Panc1 (cell line): ENCODE measurements at regions not wholly inside any gene's neighbourhood (a gene's known extent, or its start where the extent isn't known, plus 50 kb on each side); places are given as distances from the start of the nearest gene placed in this dataset.

Experiments
- ATAC-seq: fragments of 200-7000 bp; cut with Tn5 transposase; 2 replicates; pipeline ENCODE4 v1.9.1; 2020; ENCODE audit warnings: mild to moderate bottlenecking, moderate library complexity
- BruUV-seq: library from RNA; stranded (reverse); fragments of 400-500 nt; replicated peaks from 2 replicates; lab custom pipeline; 2021; lab: Mats Ljungman, UMichigan
- CTCF ChIA-PET: fragments of 300-600 bp; sonication (Branson Sonifier 250); formaldehyde crosslinking; loops from one replicate; lab custom pipeline; 2022; ENCODE audit warnings: antibody characterized with exemption; lab: Charles Lee
- POLR2A ChIA-PET: fragments of 300-600 bp; sonication (Branson Sonifier 250); formaldehyde crosslinking; loops from one replicate; lab custom pipeline; 2022; ENCODE audit warnings: antibody characterized with exemption; lab: Charles Lee
- DNase-seq: peaks from one replicate; pipeline ENCODE4 v3.0.0-alpha.2; 2010; ENCODE audit warnings: low read depth, low spot score
- H3K27ac ChIP-seq: 2 replicates; pipeline ENCODE4 v1.5.1; 2011; ENCODE audit warnings: mild to moderate bottlenecking, low read length, inconsistent platforms
- H3K27me3 ChIP-seq: fragments of 200-500 bp; sonication (Bioruptor generic); 2 replicates; pipeline ENCODE4 v1.6.0; 2014; ENCODE audit warnings: low read length, inconsistent platforms; ENCODE audit not compliant: control insufficient read depth, insufficient read depth
- H3K36me3 ChIP-seq: fragments of 200-500 bp; sonication (Bioruptor generic); 2 replicates; pipeline ENCODE4 v1.5.1; 2014; ENCODE audit warnings: inconsistent platforms, mild to moderate bottlenecking, low read length, moderate library complexity; ENCODE audit not compliant: control insufficient read depth, insufficient read depth
- H3K4me1 ChIP-seq: 2 replicates; pipeline ENCODE4 v1.5.1; 2011; ENCODE audit warnings: inconsistent platforms, mild to moderate bottlenecking, low read length, moderate library complexity; ENCODE audit not compliant: control insufficient read depth, insufficient read depth
- H3K4me3 ChIP-seq, 2 experiments: 2 replicates each; pipeline ENCODE4 v1.5.1; 2011 to 2012; ENCODE audit warnings: low read depth in 2 of 2, low read length in 2 of 2, mild to moderate bottlenecking in 2 of 2, inconsistent platforms in 1 of 2, moderate library complexity in 1 of 2
- H3K9me3 ChIP-seq: fragments of 200-500 bp; sonication (Bioruptor generic); 2 replicates; pipeline ENCODE4 v1.5.1; 2014; ENCODE audit warnings: low read depth, mild to moderate bottlenecking, inconsistent platforms, low read length, moderate library complexity; ENCODE audit not compliant: control insufficient read depth, insufficient read depth
- CTCF ChIP-seq: fragments of 450-650 bp; IDR thresholded peaks from 2 replicates; pipeline ENCODE4 v1.5.1; 2017; ENCODE audit warnings: mild to moderate bottlenecking
- POLR2AphosphoS5 ChIP-seq: IDR thresholded peaks from 2 replicates; pipeline ENCODE4 v1.6.1; 2012; ENCODE audit warnings: mild to moderate bottlenecking, low read depth, low read length, moderate library complexity
- SIN3A ChIP-seq: IDR thresholded peaks from 2 replicates; pipeline ENCODE4 v1.6.1; 2012; ENCODE audit warnings: low read depth, mild to moderate bottlenecking, low read length, moderate library complexity, borderline replicate concordance; ENCODE audit not compliant: insufficient read depth
- TCF7L2 ChIP-seq: IDR thresholded peaks from 2 replicates; pipeline ENCODE4 v1.6.1; 2011; ENCODE audit warnings: mild to moderate bottlenecking, low read depth, low read length, inconsistent platforms
- in situ Hi-C: cut with HindIII; loops from 2 replicates; pipeline ENCODE4 v1.10.0; 2016; ENCODE audit warnings: low sequenced_read_pairs, low pct_unique_long_range_greater_than_20kb
- intact Hi-C: fragments of 100-400 bp; cut with micrococcal nuclease; formaldehyde crosslinking; loops from one replicate; pipeline ENCODE4 v1.10.0; 2022; ENCODE audit not compliant: unreplicated experiment
- TF ChIP-seq, protein P1 (sequence below), 2 experiments: IDR thresholded peaks; 2 replicates each; pipeline ENCODE4 v1.6.1; 2011 to 2012; ENCODE audit warnings: low read depth in 2 of 2, control low read depth in 1 of 2, low read length in 1 of 2, mild to moderate bottlenecking in 1 of 2, moderate library complexity in 1 of 2; ENCODE audit not compliant: insufficient read depth in 1 of 2

DNA sequence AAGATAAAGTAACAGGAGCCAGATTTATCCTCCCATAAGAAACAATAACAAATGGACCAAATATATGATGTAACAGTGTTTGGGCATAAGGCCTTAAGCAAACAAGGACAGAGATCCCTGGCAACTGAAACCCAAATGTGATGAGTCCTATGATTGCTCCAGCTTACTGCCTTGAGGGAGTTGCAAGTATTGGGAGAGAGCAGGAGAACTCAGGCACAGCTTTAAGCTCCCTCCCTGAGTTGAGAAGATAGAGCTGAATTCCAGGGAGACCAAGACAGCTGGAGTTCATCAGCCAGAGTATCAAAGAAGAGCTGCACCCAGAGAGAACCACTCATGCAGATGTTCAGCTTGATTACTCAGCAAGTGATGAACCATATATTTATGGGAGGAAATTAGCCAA is 814.5 kb upstream of the RAB6C start:
- POLR2A ChIA-PET = no interaction called here
- CTCF ChIA-PET = no interaction called here
- Histone ChIP-seq H3K27ac (no peak overlapping the region), H3K9me3 (no peaks in the 10 kb centered on the region), H3K4me3 (no peak overlapping the region), H3K27me3 (no peaks in the 10 kb centered on the region; the same call in 1 of the 2 replicates), H3K4me1 (no peaks in the 10 kb centered on the region), H3K36me3 (no peaks in the 10 kb centered on the region)
- in situ Hi-C loops = no loop called here
- intact Hi-C loops = no loop called here
- no TSS peak for BruUV-seq
- DNase-seq (no peak), ATAC-seq (no peak)
- TF ChIP-seq TCF7L2 (no peak), POLR2AphosphoS5 (no peak), CTCF (no peak), SIN3A (no peak)
- TF ChIP-seq, protein P1, sequence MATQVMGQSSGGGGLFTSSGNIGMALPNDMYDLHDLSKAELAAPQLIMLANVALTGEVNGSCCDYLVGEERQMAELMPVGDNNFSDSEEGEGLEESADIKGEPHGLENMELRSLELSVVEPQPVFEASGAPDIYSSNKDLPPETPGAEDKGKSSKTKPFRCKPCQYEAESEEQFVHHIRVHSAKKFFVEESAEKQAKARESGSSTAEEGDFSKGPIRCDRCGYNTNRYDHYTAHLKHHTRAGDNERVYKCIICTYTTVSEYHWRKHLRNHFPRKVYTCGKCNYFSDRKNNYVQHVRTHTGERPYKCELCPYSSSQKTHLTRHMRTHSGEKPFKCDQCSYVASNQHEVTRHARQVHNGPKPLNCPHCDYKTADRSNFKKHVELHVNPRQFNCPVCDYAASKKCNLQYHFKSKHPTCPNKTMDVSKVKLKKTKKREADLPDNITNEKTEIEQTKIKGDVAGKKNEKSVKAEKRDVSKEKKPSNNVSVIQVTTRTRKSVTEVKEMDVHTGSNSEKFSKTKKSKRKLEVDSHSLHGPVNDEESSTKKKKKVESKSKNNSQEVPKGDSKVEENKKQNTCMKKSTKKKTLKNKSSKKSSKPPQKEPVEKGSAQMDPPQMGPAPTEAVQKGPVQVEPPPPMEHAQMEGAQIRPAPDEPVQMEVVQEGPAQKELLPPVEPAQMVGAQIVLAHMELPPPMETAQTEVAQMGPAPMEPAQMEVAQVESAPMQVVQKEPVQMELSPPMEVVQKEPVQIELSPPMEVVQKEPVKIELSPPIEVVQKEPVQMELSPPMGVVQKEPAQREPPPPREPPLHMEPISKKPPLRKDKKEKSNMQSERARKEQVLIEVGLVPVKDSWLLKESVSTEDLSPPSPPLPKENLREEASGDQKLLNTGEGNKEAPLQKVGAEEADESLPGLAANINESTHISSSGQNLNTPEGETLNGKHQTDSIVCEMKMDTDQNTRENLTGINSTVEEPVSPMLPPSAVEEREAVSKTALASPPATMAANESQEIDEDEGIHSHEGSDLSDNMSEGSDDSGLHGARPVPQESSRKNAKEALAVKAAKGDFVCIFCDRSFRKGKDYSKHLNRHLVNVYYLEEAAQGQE (IDR thresholded peaks at IDR 0.05; ENCODE audit: insufficient read depth in 1 of 2, low read depth in 2 of 2, low read length in 1 of 2) = no peak

- ChIA-PET POLR2A (no interaction called here), CTCF (no interaction called here)
- ATAC-seq (no peak), DNase-seq (no peak)
- Histone ChIP-seq H3K36me3 (no peaks in the 10 kb centered on the region), H3K4me3 (no peak overlapping the region), H3K9me3 (no peaks in the 10 kb centered on the region), H3K27me3 (no peaks in the 10 kb centered on the region), H3K27ac (no peak overlapping the region), H3K4me1 (no peaks in the 10 kb centered on the region)
- in situ Hi-C loops = no loop called here
- BruUV-seq = no TSS peak
- TF ChIP-seq SIN3A (no peak), POLR2AphosphoS5 (no peak)
- TF ChIP-seq, protein P1 (IDR thresholded peaks at IDR 0.05; ENCODE audit: insufficient read depth in 1 of 2, low read depth in 2 of 2, low read length in 1 of 2) = no peak
- intact Hi-C loops = no loop called here
Measured at GRCh38 chr2:129167456-129167855, 812.0 kb upstream of the RAB6C start.
